NCI-H748 (cell line): ENCODE measurements at regions not wholly inside any gene's neighbourhood (a gene's known extent, or its start where the extent isn't known, plus 50 kb on each side); places are given as distances from the start of the nearest gene placed in this dataset.

Experiments used
- DNase-seq: peaks from one replicate; lab custom pipeline; 2025; ENCODE audit not compliant: unreplicated experiment; lab: John Stamatoyannopoulos, UW

- no peak for DNase-seq
Observed at GRCh38 chr13:72029981-72030380, 163.0 kb upstream of the DACH1 start.

DNA sequence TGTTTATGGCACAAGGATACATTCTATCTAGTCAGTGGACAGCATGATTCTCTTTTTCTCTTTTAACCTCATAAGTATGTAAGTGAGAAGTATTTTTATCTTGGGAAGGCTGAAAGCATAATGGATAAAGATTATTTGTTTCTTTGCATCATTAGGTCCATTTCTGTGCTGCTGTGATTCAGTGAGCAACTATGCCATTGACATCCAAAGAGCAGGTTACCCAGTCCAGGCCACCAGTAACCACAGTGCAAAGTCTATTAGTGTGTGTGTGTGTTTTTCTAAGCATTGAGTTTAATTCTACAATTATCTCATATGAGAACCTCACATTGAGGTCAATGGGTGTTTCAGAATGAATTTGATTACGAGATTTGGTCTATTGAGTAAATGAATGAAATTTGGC is 158.8 kb upstream of the DACH1 start:
- DNase-seq, result no peak

DNA sequence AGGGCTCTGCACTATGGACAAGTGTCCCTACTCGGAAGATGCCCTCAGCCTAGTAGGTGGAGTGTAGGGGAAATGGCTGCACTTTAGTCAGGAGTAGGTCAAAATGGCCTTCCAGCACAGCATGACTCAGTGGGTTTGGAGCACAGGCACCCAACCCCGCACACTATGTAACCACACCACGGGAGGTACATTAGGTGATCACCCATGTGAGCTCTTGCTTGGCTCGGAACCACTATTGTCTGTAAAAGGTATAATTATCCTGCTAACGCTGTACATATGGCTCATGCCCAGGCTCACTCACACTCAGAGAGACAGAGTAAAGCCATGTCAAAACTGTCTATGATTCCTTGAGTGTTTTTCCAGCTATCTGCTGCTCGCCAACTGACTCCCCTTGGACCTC is 156.9 kb upstream of the DACH1 start:
- DNase-seq, result no peak

DNA sequence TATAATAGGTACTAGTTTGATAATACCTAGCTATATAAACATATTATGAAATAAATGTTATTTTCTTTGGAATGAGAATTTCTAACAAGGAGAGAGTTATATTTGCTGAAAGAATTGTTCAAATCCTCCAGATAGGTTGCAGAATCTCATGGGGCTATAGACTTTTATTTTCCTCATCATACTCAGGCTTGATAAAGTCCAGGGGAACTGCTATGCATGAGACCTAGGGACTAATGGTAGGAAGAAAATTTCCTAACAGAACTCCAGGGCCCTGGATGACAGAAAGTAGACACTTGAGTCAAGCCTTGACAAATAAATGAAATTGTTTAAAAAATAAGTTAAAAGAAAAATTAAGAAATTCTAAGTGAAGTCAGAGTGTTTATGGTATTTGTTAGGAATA is 138.5 kb upstream of the DACH1 start:
- no peak for DNase-seq

GRCh38 chr13:72004784-72005374 is 137.9 kb upstream of the DACH1 start:
- DNase-seq, result no peak

- no peak for DNase-seq
Observed at GRCh38 chr13:72004246-72004645, 137.2 kb upstream of the DACH1 start.

DNA sequence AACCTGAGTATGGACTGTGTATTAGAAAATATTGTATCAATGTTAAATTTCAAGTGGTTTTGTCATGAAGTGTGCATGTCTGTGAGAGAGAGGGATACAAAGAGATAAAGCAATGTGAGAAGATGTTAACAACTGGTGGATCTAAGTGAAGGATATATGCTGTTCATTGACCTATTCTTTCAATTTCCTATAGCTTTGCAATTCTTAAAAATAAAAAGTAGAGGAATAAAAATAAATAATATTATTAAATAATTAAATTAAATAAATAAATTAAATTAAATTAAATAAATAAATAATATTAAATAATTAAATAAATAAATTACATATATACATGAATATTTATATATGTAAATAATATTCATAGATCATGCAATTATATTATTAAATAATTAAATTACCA is 131.2 kb upstream of the DACH1 start:
- DNase-seq, result no peak

DNA sequence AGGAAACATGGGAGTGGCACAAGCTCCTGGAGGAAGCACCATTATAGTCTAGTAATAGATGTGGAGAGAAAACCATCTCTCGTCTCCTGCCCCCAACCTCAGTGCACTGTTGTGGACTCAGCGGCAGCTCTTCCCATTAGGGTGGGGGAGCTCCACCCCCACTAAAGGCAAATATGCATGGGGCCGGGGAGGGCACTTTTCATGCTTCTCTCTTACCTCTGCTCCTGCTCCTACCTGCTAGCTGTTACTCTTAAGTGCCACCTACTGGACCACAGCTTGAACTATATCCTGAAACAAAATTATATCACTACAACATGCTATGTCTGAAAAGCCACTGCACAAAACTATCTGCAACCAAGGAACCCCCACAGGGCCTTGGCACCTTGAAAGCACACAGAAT is 112.6 kb upstream of the DACH1 start:
- peak; percentile 82 for DNase-seq

GRCh38 chr13:71977028-71977427 is 110.0 kb upstream of the DACH1 start:
- no peak for DNase-seq

GRCh38 chr13:71967990-71968389 is 101.0 kb upstream of the DACH1 start:
- DNase-seq, result no peak

GRCh38 chr13:71964491-71965100 is 97.6 kb upstream of the DACH1 start:
- no peak for DNase-seq

- DNase-seq, result no peak
Observed at GRCh38 chr13:71962735-71963134, 95.7 kb upstream of the DACH1 start.

GRCh38 chr13:71962126-71962525 is 95.1 kb upstream of the DACH1 start:
- no peak for DNase-seq

DNA sequence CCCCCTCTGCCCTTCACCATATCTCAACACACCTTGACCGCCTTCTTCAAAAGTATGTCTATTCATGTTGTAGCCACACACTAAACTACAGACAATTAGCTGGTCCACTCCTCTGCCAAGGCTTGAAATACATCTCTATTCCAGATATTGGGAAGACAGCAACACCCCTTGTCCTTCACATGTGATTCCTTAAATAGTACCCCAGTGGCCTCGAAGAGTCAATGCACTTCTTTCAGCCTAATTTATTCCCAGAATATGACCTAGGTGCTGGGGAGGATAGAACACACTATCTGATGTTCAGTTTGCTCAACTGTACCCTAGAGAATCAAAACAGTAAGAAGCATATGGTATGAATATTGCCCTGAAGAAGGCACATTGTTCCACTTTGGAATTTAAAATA is 82.4 kb upstream of the DACH1 start:
- DNase-seq, result no peak

DNA sequence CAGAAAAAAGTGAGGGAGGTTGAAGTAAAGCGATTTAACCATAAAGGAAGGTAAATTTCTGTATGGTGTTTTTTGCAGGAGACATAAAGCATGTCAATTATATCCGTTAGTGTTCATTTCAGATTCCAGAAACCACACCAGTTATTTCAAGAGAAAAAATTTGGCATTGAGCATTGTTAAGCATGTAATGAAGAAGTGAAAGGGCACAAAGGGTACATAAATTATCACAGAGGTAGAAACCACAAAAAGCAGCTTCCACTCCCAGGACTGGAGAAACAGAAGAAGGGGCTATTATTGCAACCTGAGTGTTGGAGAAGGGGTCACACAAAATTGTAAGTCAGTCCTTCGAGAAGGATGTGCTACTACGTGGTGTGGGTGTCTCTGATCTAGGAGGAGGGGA is 72.2 kb upstream of the DACH1 start:
- no peak for DNase-seq

DNA sequence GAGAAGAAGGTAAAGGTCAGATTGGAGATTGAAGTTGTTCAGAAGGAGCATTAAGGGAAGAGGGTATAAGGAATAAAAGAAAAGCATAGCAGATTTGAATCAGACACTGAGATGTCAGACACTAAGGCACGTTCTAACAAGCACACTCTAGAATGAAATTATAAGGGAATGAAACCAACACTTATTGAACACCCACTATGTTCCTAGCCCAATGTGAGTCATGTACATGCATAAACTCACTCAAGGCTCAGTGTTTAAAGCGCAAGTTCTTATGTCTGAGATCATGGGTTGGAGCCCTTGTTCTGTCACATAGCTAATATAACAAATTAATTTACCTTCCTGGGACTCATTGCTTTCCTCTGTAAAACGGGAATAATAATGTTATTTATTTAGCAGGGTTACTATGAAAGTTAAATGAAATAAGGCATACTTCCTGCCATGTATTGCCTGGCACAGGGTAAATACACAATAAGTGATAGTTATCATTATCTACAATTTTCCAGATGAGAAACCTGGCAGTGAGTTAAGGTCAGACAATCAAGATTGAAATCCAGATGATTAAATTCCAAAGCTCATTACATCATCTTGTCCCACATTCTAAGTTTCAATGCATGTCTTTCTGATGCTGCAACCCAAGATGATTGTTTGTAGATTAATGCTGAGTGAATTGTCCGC is 68.3 kb upstream of the DACH1 start:
- DNase-seq, result no peak

- no peak for DNase-seq
Observed at GRCh38 chr13:71924931-71925330, 57.9 kb upstream of the DACH1 start.

DNA sequence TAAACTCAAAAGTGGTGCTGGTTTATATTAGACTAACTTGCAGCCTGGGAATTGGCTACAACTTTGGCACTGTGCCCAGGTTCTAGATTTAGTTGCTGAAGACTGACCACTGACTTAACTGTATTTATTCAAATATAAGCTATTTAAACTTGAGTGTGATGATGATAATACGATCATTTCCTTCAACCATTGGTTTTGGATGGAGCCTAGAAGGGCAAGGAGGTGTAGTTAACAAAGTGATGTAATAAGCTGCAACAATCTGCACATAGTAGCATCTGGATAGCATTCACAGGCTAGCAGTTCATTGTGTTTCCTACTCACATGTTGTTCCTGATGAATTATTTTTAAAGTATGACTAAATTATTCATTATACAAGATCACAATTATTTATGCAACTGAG is 55.2 kb upstream of the DACH1 start:
- DNase-seq, result no peak
